Ureter (tissue), 1 donor: ENCODE measurements at regions not wholly inside any gene's neighbourhood (a gene's known extent, or its start where the extent isn't known, plus 50 kb on each side); places are given as distances from the start of the nearest gene placed in this dataset.
"Not testable (repeated sequence)": the region's sequence is repeated elsewhere in the genome, so short reads cannot be mapped to it uniquely, and the experiment has no call there.

ENCODE experiments used
- DNase-seq: peaks from one replicate; pipeline ENCODE4 v3.0.0-alpha.2; 2020; ENCODE audit warnings: low spot score
- donor health status: DM: yes; HTN: yes; CAD: no.

DNA sequence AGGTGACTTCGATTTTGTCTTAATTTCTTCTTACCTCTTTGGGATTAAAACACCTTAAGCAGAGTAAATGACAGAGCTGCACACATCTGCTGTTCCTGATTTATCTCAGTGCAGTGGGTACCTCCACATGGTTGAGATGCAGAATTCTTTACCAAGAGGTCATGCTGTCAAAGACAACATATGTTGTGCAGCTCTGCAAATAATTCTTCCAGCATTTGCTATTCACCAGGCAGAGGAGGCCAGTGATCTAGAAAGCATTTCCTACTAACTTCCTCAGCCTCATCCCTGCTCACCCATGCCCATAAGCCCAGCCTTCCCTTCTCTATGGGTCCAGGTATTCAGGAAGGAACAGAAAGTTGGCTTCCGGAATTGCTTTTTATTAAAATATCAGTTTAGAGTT, 109.3 kb downstream of the THBS2 start:
- DNase-seq = no peak

DNA sequence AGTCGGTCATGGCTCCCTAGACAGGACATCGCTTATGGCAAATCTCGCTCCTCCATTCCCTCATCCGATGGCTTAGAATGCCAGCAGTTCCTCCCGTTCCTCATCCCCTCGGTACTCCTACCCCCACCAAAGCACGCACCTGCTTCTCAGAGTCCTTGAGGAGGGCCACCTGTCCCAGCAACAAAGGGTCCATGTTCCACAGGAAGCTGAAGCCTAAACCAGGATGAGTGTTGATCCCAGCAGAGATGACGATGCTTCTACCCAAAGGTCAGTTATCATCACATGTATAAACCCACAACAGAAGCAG, 111.2 kb downstream of the THBS2 start:
- DNase-seq = peak; percentile 43

DNA sequence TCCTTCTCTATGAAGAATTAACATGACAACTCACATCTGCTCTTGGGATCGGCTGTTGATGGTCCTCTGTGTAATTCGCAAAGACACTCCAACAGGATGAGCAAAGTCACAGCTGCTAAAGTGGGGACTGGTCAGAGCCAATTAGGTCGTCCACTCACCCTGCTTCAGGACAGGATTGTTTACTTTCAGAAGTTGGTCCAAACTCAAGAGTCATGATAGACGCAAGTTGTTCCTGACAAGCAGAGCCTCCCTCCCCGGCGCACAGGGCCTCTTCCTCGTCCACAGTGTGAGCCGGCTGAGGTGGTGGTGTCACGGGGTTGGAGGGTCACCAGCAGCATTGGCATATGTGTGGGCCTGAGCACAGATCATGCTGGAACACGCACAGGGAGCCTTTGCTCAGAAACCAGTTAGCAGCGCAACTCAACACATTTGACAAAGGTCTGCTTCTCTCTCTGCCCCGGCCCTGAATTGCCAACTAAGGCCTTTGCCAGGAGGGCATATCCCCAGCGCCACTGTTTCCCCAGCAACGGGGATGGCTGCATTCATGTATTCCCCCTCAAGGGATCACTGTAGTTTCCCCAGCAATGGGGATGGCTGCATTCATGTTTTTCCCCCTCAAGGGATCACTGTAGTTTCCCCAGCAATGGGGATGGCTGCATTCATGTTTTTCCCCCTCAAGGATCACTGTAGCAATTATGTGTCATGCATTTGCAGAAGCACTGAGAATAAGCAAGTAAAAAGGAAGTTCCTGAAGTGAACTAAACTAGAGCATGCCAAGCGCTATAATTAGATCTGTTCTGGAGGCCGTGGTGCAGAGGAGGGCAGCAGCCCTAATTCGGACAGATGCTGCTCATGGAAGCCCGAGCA, 111.7 kb downstream of the THBS2 start:
- DNase-seq = peak; percentile 42

DNA sequence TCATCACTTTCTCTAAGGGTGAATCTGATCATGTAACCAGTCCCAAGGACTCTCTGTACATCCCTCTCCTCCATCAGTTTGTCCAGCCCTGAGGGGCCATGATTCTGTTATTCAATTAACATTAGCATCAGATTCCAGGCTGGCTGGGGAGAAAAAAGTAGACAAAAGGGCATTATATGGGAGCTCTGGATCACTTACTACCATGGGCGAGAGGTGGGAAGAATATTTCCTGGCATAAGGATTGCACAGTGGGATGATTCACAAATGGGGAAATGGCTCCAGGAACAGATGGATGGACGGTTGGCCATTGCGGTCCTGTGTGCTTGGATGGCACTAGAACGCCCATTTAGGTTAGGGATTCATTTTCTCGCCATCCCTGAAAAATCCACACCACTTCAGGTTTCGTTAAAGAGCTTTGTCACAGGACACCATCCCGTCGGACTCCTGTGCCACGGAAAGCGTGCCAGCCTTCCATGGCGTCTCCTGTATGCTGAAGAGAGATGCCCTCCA, 112.6 kb downstream of the THBS2 start:
- peak; percentile 19 for DNase-seq

DNA sequence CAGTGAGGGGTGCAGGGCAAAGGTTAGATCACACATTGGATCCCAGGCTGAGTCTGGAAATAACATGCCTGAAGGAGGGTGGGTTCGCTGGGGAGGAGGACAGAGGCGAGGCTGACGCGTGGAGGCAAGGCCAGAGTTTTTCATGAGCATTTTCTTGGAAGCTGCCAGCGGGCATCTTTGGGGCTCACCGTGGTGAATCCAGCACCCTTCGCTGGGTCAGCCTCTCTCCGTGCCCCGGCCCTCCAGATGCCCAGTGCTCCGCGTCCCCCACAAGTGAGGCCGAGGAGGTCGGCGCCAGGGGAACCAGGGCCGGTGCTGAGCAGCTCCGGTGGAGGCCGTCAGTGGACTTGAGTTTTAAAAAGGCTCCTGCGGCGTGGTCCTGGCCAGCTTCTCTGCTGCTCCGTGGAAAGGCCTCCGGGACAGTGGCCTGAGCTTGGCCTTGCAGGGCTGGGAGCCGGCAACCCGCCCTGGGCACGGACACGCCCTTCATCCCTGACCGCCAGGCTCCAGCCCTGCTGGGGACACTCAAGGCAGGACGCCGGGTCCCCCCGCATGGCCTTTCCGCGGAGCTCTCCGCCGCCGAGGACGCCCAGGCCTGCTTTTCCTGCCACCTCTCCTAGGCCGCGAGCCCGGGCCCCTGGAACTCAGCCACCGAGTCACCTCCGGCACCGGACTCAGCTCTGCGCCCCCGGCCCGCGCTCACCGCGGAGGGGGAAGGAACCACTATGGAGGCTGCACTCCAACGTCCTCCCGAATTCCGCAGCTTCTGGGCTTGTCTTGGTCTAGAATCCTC, 114.3 kb downstream of the THBS2 start:
- peak; percentile 35 for DNase-seq

DNA sequence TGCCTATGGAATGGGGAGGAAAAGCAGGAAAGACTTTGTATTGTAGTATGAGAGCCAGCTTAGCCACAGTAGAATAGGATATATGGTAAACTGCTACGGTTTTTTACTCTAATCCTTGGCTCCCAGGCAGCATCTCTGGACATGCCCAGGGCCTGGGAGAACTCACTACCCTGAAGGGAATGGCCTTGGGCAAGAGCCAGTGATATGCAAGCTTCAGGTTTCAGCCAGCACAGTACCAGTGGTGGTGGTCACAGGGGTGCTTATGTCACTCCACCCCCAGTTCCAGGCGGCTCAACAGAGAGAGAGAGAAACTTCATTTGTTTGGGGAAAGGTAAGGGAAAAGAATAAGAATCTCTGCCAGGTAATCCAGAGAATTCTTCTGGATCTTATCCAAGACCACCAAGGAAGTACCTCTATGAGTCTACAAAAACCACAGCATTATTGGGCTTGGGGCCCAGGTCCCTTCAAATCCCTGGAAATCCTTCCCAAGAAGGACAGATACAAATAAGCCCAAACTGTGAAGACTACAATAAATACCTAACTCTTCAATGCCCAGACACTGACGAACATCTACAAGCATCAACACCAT, 121.2 kb downstream of the THBS2 start:
- no peak for DNase-seq

DNA sequence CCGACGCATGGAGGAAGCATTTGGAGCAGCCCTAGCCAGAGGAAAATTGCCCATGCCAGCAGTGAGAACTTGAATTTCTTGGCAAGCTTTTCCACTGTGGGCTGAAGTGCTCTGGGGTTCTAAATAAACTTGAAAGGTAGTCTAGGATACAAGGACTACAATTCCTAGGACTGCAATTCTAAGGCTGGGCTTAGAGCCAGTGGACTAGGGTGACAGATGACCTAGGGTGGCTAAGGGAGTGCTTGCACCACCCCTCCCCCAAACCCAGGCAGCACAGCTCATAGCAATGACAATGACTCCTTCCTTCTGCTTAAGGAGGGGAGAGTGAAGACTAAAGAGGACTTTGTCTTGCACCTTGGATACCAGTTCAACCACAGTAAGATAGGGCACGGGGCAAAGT, 122.3 kb downstream of the THBS2 start:
- no peak for DNase-seq

DNA sequence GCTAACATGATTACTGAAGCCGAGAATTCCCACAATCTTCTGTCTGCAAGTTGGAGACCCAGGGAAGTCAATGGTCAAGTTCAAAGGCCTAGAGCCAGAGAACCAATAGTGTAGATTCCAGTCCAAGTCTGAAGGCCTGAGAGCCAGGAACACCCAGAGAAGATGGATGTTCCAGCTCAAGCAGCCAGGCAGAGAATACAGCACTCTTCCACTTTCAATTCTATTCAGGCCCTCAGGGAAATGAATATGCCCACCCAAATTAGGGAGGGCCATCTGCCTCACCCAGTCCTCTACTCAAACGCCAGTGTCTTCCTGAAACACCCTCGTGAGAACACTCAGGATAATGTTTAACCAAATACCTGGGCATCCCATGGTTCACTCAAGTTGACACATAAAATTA, 123.5 kb downstream of the THBS2 start:
- no peak for DNase-seq

DNA sequence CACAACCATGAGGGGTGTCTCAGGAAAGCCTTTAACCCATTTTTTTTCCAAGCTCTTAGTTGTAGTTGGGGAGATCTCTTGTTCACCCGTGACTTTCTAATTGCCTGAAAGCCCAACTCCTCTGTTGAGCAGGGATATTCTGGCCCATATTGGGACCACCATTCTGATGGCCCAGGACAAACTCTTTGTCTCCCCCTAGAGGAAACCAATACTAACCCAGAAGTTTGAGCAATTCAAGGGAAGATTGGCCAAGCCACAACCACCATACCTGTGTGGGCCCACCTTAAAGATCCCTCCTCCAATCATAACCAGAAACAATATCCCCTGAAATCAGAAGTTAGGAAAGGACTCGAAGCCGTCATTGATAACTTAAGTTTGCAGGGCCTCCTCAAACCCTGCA, 132.6 kb downstream of the THBS2 start:
- DNase-seq = no peak

DNA sequence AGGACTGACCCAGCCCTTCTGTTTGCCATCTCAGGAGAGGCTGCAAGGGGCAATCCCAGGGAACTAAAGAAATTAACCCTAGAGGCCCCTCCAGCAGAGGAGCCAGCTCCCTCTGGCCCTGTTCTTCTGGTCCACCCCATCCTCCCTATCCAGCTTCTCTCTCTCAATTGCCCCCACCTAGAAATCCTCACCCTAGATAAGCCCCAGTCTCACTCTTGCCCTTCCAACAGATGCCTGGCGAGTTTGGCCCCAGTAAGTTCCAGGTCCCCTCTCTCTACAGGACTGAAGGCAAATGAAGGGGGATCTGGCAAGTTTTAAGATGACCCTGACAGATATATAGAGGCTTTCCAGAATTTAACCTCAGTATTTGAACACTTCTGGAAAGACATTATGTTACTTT, 134.0 kb downstream of the THBS2 start:
- DNase-seq = no peak

DNA sequence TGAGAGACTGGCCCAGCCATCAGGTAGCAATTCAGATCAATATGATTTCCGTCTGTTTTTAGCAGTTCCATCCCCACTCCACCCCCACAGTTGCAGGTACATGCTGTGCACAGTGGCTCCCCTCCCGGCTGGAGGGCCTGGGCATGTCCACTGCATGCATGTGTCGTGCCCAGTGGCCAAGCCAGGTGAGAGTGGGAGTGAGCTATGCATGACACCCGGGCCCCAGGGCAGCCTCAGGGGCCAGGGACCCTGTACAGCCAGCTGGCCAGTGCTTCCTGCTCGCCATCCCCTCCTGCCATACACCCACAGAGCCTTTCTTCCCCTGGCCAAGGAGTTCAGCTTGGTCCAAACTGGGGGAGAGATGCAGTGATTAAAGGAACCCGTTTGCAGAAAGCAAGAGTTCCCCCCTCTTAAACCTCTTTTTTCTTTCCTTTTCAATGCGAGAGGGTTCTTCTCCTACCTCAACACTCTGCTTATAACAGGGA, 135.3 kb downstream of the THBS2 start:
- DNase-seq = no peak

DNA sequence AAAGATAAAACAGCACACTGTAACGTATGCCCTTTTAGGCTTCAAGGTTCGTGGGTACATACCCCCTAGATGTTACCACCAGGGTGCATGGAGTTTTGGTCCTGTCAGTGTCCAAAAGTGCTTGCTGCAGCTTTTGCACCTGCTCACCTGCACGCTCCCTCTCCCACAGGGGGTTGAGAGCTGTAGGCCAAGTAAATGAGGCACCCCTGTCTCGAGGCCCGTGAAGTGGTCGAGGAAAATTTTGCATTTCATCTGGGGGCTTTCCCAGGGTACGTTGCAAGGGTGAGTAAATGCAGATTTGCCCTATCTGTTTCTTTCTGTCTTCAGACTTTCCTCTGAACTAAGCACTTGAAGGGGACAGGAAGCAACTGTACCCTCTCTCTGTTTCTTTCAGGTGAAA, 136.0 kb downstream of the THBS2 start:
- DNase-seq = no peak

DNA sequence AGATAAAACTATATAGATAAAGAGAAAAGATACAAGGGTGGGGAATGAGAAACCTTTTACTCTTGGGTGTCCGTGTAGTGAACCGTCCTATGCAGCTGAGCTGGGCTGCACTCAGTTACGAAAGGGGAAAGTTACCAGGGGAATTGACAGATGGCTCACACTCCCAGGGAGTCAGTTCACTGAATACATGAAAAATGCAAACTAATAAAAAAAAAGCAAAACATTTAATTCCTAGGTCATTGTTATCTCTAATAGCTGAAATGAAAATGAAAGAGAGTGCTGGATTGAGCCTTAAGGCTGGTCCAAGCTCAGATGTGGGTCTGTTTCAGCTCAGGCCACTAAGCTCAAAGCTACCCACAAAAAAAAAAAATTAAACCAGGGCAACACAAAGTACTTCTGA, 138.0 kb downstream of the THBS2 start:
- DNase-seq = no peak

DNA sequence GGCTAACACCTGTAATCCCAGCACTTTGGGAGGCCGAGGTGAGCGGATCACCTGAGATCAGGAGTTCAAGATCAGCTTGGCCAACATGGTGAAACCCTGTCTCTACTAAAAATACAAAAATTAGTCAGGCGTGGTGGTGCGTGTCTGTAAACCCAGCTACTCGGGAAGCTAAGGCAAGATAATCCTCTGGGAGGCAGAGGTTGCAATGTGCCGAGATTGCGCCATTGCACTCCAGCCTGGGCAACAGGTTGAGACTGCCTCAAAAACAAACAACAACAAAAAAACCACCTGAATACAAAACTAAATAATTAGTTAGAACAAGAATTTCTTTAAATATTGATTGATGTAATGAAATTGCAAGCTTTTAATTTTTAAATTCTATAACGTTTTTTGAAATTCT, 139.0 kb downstream of the THBS2 start:
- not testable (repeated sequence) for DNase-seq

DNA sequence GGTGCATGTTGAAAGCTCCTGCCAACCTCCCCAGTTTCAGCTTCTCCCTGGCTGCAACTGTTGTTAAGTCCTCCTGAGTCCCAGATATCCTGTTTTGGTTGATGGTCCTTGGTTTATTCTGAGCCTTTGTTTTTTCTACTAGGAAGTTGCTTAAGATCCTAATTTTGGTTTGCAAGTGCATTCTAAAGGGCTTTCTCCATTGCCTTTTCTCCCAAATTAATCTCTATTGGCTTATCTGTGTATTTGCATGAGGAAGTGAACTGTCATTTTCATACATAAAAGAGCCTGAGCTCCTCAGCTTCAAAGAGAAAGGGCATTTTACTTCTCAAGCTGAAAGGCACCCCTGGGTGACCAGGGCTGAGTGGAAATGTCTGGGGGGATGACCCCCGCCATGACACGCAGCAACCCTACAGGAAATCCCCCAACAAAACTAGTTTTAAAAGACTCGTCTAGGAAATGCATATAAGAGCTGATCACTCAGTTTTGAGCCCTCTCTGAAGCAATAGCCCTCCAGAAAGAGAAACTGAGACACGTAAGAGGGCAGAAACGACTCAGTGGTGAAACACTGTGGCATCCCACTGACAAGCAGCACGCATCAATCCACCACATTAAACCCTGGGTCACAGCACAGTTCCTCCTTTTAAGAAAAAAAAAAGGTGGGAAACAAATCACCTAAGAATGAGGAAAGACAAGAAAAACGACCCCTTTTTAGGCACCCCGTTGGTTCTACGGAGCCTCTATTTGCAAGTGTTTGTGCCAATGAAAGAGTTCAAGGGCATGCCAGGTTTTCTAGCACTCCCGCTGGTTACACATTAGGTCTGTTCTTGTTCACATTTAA, 140.9 kb downstream of the THBS2 start:
- no peak for DNase-seq

DNA sequence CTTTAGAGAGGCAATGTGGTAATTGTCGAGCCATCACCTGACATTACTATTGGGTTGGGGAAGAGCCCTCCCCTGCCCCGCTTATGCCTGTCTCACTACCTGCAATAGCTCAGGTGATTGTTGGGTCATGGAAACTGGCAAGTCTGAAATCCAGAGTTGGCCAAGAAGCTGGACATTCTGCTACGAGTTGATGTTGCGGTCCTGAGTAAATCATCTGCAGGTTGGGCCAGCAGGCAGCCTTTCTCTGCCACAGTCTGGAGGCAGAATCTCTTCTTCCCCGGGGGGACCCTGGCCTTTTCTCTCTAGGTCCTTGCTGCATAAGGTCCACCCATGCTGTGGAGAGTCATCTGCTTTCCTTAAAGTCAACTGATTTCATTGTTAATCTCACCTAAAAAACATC, 142.4 kb downstream of the THBS2 start:
- DNase-seq = no peak

DNA sequence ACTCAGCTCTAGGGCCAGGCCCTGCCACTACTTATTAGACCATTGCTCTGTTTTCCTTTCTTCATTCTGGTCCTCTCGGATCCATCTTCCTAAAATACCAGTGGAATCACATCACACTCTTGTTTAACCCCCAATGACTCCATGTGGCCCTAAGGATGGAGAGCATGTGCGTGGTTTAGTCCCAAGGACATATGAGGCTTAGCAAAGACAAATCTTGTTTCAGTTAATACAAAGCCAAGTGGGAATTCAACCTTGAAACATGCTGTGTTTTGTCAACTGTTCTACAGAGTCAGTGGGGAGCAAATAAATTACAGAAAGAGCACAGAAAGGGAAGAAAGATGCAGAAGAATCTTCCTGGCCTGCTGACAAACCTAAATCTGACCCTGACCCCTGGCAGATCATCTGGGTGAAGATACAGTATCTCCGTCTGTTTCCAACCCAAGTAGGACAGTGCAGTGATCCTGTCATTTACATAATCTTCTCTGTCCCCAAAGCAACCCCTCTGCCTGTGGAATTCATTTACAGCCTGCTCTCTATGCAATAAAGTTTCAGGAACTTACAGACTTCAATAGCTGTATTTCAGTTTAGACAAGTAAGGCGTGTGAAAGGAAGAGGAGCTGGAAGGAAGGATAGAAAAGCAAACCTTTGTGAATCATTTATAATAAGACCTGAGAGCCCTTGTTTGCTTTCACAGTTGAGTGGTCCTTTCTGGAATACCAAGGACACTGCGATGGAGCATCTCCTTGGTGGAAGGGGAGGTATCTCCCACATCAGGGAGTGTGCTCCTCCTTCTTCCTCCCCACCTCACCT, 144.0 kb downstream of the THBS2 start:
- no peak for DNase-seq

DNA sequence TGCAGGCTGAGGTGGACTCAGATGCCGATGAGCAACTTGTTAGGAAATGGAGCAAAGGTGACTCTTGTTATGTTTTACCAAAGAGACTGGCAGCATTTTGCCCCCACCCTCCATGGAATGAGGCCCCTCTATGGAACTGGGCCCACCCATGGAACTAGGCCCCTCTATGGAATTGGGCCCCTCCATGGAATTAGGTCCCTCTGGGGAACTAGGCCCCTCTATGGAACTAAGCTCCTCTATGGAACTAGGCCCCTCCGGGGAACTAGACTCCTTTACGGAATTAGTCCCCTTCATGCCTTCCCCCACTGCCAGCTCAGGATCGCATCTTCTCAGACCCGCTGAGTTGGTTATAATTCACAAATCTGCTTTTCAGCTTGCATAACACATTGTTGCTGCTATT, 144.9 kb downstream of the THBS2 start:
- DNase-seq = no peak

DNA sequence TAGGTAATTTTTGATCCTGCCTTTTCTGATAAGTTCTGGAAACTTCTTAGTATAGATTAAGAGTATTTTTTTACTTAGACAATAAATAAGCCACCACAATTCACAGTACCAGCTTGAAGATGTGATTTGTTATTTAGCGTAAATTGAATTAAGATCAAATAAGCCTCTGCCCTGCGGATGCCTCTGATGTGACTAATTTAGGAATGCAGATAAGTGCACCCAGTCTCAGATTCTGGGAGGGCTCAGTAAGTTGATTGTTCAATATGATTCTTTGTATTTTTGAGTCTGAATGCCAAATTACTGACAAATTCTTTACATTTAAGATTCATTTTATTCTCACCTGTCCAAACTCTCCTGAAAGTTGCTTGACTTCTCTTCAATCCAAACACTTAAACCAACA, 147.5 kb downstream of the THBS2 start:
- no peak for DNase-seq

DNA sequence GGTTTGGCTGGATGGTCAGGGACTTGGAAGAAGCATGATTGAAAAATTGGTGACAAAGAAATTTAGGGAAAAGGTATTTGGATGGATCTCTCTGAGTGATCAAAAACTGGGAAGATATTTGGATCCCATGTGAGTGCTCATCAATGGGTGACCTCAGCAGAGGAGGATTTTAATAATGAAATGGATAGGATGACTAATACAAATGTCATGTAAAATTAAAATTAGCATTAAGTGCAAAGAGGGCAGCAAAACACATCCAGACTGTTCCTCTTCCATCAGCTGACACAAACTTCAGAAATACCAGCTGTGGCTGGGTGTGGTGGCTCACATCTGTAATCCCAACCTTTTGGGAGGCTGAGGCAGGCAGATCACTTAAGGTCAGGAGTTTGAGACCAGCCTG, 151.7 kb downstream of the THBS2 start:
- DNase-seq = no peak
